OCI-LY1 (cell line): ENCODE measurements at regions not wholly inside any gene's neighbourhood (a gene's known extent, or its start where the extent isn't known, plus 50 kb on each side); places are given as distances from the start of the nearest gene placed in this dataset.

Experiments
- H2AFZ ChIP-seq: fragments of 200-600 bp; sonication (generic), shearing (Covaris generic); 2 replicates; pipeline ENCODE4 v1.6.0; 2014; ENCODE audit warnings: antibody characterized with exemption, mild to moderate bottlenecking, low read length
- H3F3A ChIP-seq: fragments of 200-600 bp; sonication (generic), shearing (Covaris generic); 2 replicates; pipeline ENCODE4 v1.6.0; 2014; ENCODE audit warnings: mild to moderate bottlenecking, antibody characterized with exemption, low read length, moderate library complexity; ENCODE audit not compliant: insufficient read depth
- H3K27ac ChIP-seq: fragments of 200-600 bp; sonication (generic); 2 replicates; pipeline ENCODE4 v1.5.1; 2014; ENCODE audit warnings: low read length, mixed run types, mild to moderate bottlenecking, low read depth; ENCODE audit not compliant: poor library complexity, severe bottlenecking
- H3K27me3 ChIP-seq: fragments of 200-600 bp; sonication (generic); 2 replicates; pipeline ENCODE4 v1.6.0; 2014; ENCODE audit warnings: antibody characterized with exemption, mild to moderate bottlenecking, low read length, moderate library complexity; ENCODE audit not compliant: insufficient read depth
- H3K36me3 ChIP-seq: fragments of 200-600 bp; sonication (generic); 2 replicates; pipeline ENCODE4 v1.6.1; 2014; ENCODE audit warnings: mild to moderate bottlenecking, antibody characterized with exemption, low read length, moderate library complexity, mixed read lengths; ENCODE audit not compliant: insufficient read depth
- H3K4me1 ChIP-seq: fragments of 200-600 bp; sonication (generic); 2 replicates; pipeline ENCODE4 v1.5.1; 2014; ENCODE audit warnings: mild to moderate bottlenecking, low read length, moderate library complexity; ENCODE audit not compliant: insufficient read depth, severe bottlenecking
- H3K4me2 ChIP-seq: fragments of 200-600 bp; sonication (generic), shearing (Covaris generic); 2 replicates; pipeline ENCODE4 v1.6.1; 2014; ENCODE audit warnings: low read length
- H3K4me3 ChIP-seq: fragments of 200-600 bp; sonication (generic); 2 replicates; pipeline ENCODE4 v1.5.1; 2014; ENCODE audit warnings: low read length, low read depth, mild to moderate bottlenecking, mixed read lengths; ENCODE audit not compliant: poor library complexity, severe bottlenecking
- H3K79me2 ChIP-seq: fragments of 200-600 bp; shearing (Covaris generic); 2 replicates; pipeline ENCODE4 v1.6.1; 2016; ENCODE audit warnings: mixed run types, low read length, mixed read lengths; ENCODE audit not compliant: insufficient read depth
- H3K9ac ChIP-seq: fragments of 200-600 bp; sonication (generic), shearing (Covaris generic); 2 replicates; pipeline ENCODE4 v1.6.1; 2014; ENCODE audit warnings: mild to moderate bottlenecking, low read length, mixed read lengths
- H3K9me2 ChIP-seq: fragments of 200-600 bp; sonication (generic), shearing (Covaris generic); 2 replicates; pipeline ENCODE4 v1.6.1; 2014; ENCODE audit warnings: low read depth, mild to moderate bottlenecking, low read length, mixed read lengths
- H3K9me3 ChIP-seq: fragments of 200-600 bp; shearing (Covaris generic); 2 replicates; pipeline ENCODE4 v1.6.1; 2014; ENCODE audit warnings: low read length, mixed read lengths
- H4K20me1 ChIP-seq: fragments of 200-600 bp; sonication (generic), shearing (Covaris generic); 2 replicates; pipeline ENCODE4 v1.6.0; 2016; ENCODE audit warnings: mild to moderate bottlenecking, low read length; ENCODE audit not compliant: insufficient read depth
- EZH2 ChIP-seq: fragments of 200-600 bp; sonication (generic), shearing (Covaris generic); IDR thresholded peaks from 2 replicates; pipeline ENCODE4 v1.8.0; 2017; ENCODE audit warnings: borderline replicate concordance, mixed run types, mild to moderate bottlenecking, antibody characterized with exemption, low read length, moderate library complexity, mixed read lengths
- TF ChIP-seq, protein P1 (sequence below): fragments of 200-600 bp; sonication (generic), shearing (Covaris generic); IDR thresholded peaks from 2 replicates; pipeline ENCODE4 v1.5.1; 2017; ENCODE audit warnings: mild to moderate bottlenecking, antibody characterized with exemption, low read length, moderate library complexity, mixed read lengths

GRCh38 chr7:70856901-70857630, 274.9 kb upstream of the GALNT17 start:
- TF ChIP-seq, protein P1, sequence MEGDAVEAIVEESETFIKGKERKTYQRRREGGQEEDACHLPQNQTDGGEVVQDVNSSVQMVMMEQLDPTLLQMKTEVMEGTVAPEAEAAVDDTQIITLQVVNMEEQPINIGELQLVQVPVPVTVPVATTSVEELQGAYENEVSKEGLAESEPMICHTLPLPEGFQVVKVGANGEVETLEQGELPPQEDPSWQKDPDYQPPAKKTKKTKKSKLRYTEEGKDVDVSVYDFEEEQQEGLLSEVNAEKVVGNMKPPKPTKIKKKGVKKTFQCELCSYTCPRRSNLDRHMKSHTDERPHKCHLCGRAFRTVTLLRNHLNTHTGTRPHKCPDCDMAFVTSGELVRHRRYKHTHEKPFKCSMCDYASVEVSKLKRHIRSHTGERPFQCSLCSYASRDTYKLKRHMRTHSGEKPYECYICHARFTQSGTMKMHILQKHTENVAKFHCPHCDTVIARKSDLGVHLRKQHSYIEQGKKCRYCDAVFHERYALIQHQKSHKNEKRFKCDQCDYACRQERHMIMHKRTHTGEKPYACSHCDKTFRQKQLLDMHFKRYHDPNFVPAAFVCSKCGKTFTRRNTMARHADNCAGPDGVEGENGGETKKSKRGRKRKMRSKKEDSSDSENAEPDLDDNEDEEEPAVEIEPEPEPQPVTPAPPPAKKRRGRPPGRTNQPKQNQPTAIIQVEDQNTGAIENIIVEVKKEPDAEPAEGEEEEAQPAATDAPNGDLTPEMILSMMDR = peak; percentile 98
- no peak for TF ChIP-seq EZH2
- H3F3A ChIP-seq = no peaks in the 10 kb centered on the region
- H3K4me3 ChIP-seq = no peak overlapping the region

DNA sequence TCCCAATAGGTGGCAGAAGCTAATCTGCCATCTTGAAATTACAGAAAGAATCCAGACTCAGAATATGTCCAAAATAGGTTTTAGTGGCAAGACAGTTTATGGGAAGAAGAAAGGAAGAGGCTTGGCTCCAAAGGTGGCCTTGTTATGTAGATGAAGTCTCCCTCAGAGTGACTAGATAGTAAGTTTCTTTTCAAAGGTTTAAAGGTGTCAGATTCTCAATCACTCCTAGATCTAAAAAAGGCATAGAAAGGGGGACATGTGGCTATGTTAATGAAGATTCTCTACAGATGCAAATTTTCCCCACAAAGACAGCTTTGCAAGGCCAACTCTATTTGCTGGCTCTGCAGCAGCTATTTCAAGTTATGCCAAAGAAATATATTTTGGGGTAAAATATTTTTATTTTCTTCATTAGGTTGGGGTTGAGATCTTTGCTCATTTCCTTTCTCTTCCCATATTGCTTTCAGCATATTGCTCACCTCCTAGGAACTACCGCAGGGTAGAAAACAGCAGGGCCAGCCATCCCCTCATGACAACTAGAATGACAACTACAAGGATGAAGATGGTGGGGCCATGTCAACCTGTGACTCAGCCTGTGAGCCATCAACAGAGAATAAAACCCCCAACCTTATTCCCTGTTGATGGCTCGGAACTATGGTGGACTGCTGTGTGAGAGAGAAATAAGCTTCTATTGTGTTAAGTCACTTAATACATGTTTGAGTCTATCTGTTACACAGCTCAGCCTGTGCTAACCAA, 274.0 kb upstream of the GALNT17 start:
- Histone ChIP-seq H4K20me1 (no peaks in the 10 kb centered on the region), H3K79me2 (no peaks in the 10 kb centered on the region), H3K27ac (no peak overlapping the region), H3K9me3 (no peaks in the 10 kb centered on the region), H3F3A (no peaks in the 10 kb centered on the region), H3K4me3 (no peak overlapping the region), H3K9ac (no peak overlapping the region), H3K4me2 (no peak overlapping the region), H3K9me2 (no peaks in the 10 kb centered on the region), H3K4me1 (no peaks in the 10 kb centered on the region), H3K36me3 (no peaks in the 10 kb centered on the region), H2AFZ (no peak overlapping the region), H3K27me3 (no peaks in the 10 kb centered on the region)
- TF ChIP-seq, protein P1 = no peak
- no peak for TF ChIP-seq EZH2

More at GRCh38 chr7:70856901-70857630, 274.9 kb upstream of the GALNT17 start:
- no peaks in the 10 kb centered on the region for H3K4me1 ChIP-seq
- no peak overlapping the region for H3K9ac ChIP-seq
- H3K9me3 ChIP-seq = no peaks in the 10 kb centered on the region
- no peaks in the 10 kb centered on the region for H3K36me3 ChIP-seq
- H3K4me2 ChIP-seq = no peak overlapping the region
- no peaks in the 10 kb centered on the region for H3K27me3 ChIP-seq
- no peaks in the 10 kb centered on the region for H3K79me2 ChIP-seq
- H3K9me2 ChIP-seq = no peaks in the 10 kb centered on the region
- no peaks in the 10 kb centered on the region for H4K20me1 ChIP-seq
- H2AFZ ChIP-seq = no peak overlapping the region
- H3K27ac ChIP-seq = no peak overlapping the region

GRCh38 chr7:70867513-70867912, 264.4 kb upstream of the GALNT17 start:
- Histone ChIP-seq H3K9me2 (no peaks in the 10 kb centered on the region), H4K20me1 (no peaks in the 10 kb centered on the region), H3K4me1 (no peaks in the 10 kb centered on the region), H3K79me2 (no peaks in the 10 kb centered on the region), H3K27ac (no peak overlapping the region), H3K9ac (no peak overlapping the region), H2AFZ (no peak overlapping the region), H3K36me3 (no peaks in the 10 kb centered on the region), H3K27me3 (no peaks in the 10 kb centered on the region), H3F3A (no peaks in the 10 kb centered on the region), H3K9me3 (peaks cover 5% of the 10 kb centered on the region; the same call in 1 of the 2 replicates), H3K4me2 (no peak overlapping the region), H3K4me3 (no peak overlapping the region)
- TF ChIP-seq EZH2 = no peak
- TF ChIP-seq, protein P1 = no peak
